Neural progenitor cell (in vitro differentiated cells): ENCODE measurements at regions not wholly inside any gene's neighbourhood (a gene's known extent, or its start where the extent isn't known, plus 50 kb on each side); places are given as distances from the start of the nearest gene placed in this dataset.

Experiments
- DNase-seq: peaks from one replicate; pipeline ENCODE4 v3.0.0-alpha.2; 2016; ENCODE audit warnings: low spot score
- H2AFZ ChIP-seq: fragments of 200-600 bp; sonication (generic); replicated peaks from 2 replicates; pipeline ENCODE4 v1.6.1; 2016; ENCODE audit warnings: antibody characterized with exemption
- H3F3A ChIP-seq: fragments of 200-600 bp; sonication (generic); 2 replicates; pipeline ENCODE4 v1.6.1; 2016; ENCODE audit warnings: antibody characterized with exemption, low read depth
- H3K27ac ChIP-seq: fragments of 200-600 bp; sonication (generic); 2 replicates; pipeline ENCODE4 v1.5.1; 2016; ENCODE audit warnings: mild to moderate bottlenecking
- H3K27me3 ChIP-seq: fragments of 200-600 bp; sonication (generic); 2 replicates; pipeline ENCODE4 v1.6.1; 2016; ENCODE audit warnings: mild to moderate bottlenecking, moderate library complexity
- H3K36me3 ChIP-seq: fragments of 200-600 bp; sonication (generic); 2 replicates; pipeline ENCODE4 v1.5.1; 2016
- H3K4me1 ChIP-seq: fragments of 200-600 bp; sonication (generic); 2 replicates; pipeline ENCODE4 v1.6.1; 2016; ENCODE audit warnings: mixed run types
- H3K4me2 ChIP-seq: fragments of 200-600 bp; sonication (generic); 2 replicates; pipeline ENCODE4 v1.6.1; 2016
- H3K4me3 ChIP-seq: fragments of 200-600 bp; sonication (generic); 2 replicates; pipeline ENCODE4 v1.5.1; 2016
- H3K79me2 ChIP-seq: fragments of 200-600 bp; sonication (generic); 2 replicates; pipeline ENCODE4 v1.6.1; 2016; ENCODE audit warnings: low read depth
- H3K9ac ChIP-seq: fragments of 200-600 bp; sonication (generic); 2 replicates; pipeline ENCODE4 v1.6.1; 2016
- H3K9me3 ChIP-seq: fragments of 200-600 bp; sonication (generic); 2 replicates; pipeline ENCODE4 v1.5.1; 2016; ENCODE audit warnings: low read depth
- H4K20me1 ChIP-seq: fragments of 200-600 bp; sonication (generic); 2 replicates; pipeline ENCODE4 v1.6.1; 2016; ENCODE audit warnings: low read depth
- H3K27ac Mint-ChIP-seq: 3 replicates; pipeline ENCODE4 v1.8.0; 2021; ENCODE audit warnings: mixed read lengths
- H3K27me3 Mint-ChIP-seq: 2 replicates; pipeline ENCODE4 v1.8.0; 2022; ENCODE audit warnings: low read depth, mild to moderate bottlenecking, inconsistent platforms, moderate library complexity, mixed read lengths; ENCODE audit not compliant: insufficient read depth
- H3K36me3 Mint-ChIP-seq: 3 replicates; pipeline ENCODE4 v1.8.0; 2021; ENCODE audit warnings: mixed read lengths
- H3K4me1 Mint-ChIP-seq: 3 replicates; pipeline ENCODE4 v1.8.0; 2021; ENCODE audit warnings: mixed read lengths
- H3K4me3 Mint-ChIP-seq: 3 replicates; pipeline ENCODE4 v1.8.0; 2021; ENCODE audit warnings: mild to moderate bottlenecking, moderate library complexity, mixed read lengths
- H3K9me3 Mint-ChIP-seq: 3 replicates; pipeline ENCODE4 v1.8.0; 2020; ENCODE audit warnings: mixed read lengths
- CTCF ChIP-seq: fragments of 200-600 bp; sonication (generic); IDR thresholded peaks from 2 replicates; pipeline ENCODE4 v1.5.1; 2017; ENCODE audit warnings: antibody characterized with exemption, mild to moderate bottlenecking
- EZH2 ChIP-seq: fragments of 200-600 bp; sonication (generic); IDR thresholded peaks from 2 replicates; pipeline ENCODE4 v1.6.1; 2017; ENCODE audit warnings: antibody characterized with exemption, mild to moderate bottlenecking, moderate library complexity
- EZH2phosphoT487 ChIP-seq: fragments of 200-600 bp; sonication (generic); IDR thresholded peaks from 2 replicates; pipeline ENCODE4 v1.6.1; 2017; ENCODE audit warnings: antibody characterized with exemption

- H3K4me1 ChIP-seq, result no peaks in the 10 kb centered on the region
- no peak for TF ChIP-seq EZH2phosphoT487
- TF ChIP-seq EZH2, result no peak
- no peak for TF ChIP-seq CTCF
- no peak for DNase-seq
- H3K4me3 ChIP-seq, result no peak overlapping the region
- Mint-ChIP-seq H3K4me3 (no peak overlapping the region), H3K27me3 (no peaks in the 10 kb centered on the region), H3K36me3 (no peaks in the 10 kb centered on the region), H3K4me1 (peaks cover 11% of the 10 kb centered on the region), H3K27ac (no peak overlapping the region), H3K9me3 (no peaks in the 10 kb centered on the region)
- H3K79me2 ChIP-seq, result no peaks in the 10 kb centered on the region
- no peaks in the 10 kb centered on the region for H3K9me3 ChIP-seq
- no peak overlapping the region for H3K9ac ChIP-seq
- no peak overlapping the region for H3K4me2 ChIP-seq
- no peaks in the 10 kb centered on the region for H3K36me3 ChIP-seq
- H2AFZ ChIP-seq, result no peak overlapping the region
- no peak overlapping the region for H3K27ac ChIP-seq
- H4K20me1 ChIP-seq, result no peaks in the 10 kb centered on the region
- no peaks in the 10 kb centered on the region for H3F3A ChIP-seq
- no peaks in the 10 kb centered on the region for H3K27me3 ChIP-seq
These were observed 65.6 kb upstream of the ARHGAP29 start for GRCh38 chr1:94303005-94303404.

- no peak overlapping the region for H3K4me3 Mint-ChIP-seq
- H3K27ac Mint-ChIP-seq, result no peak overlapping the region
- Histone ChIP-seq H3K27me3 (no peaks in the 10 kb centered on the region), H3K4me2 (no peak overlapping the region), H3K9ac (no peak overlapping the region), H3K9me3 (no peaks in the 10 kb centered on the region), H3K36me3 (no peaks in the 10 kb centered on the region), H4K20me1 (no peaks in the 10 kb centered on the region), H3F3A (no peaks in the 10 kb centered on the region), H3K4me1 (no peaks in the 10 kb centered on the region), H3K79me2 (no peaks in the 10 kb centered on the region), H3K4me3 (no peak overlapping the region), H3K27ac (no peak overlapping the region), H2AFZ (no peak overlapping the region)
- DNase-seq, result no peak
- H3K36me3 Mint-ChIP-seq, result no peaks in the 10 kb centered on the region
- H3K4me1 Mint-ChIP-seq, result peaks cover 11% of the 10 kb centered on the region
- H3K27me3 Mint-ChIP-seq, result no peaks in the 10 kb centered on the region
- TF ChIP-seq EZH2phosphoT487, result no peak
- no peak for TF ChIP-seq CTCF
- TF ChIP-seq EZH2, result no peak
- H3K9me3 Mint-ChIP-seq, result no peaks in the 10 kb centered on the region
These were observed 65.1 kb upstream of the ARHGAP29 start for GRCh38 chr1:94302497-94302896.

- Histone ChIP-seq H3K36me3 (no peaks in the 10 kb centered on the region), H3F3A (no peaks in the 10 kb centered on the region), H3K9me3 (no peaks in the 10 kb centered on the region), H3K27me3 (no peaks in the 10 kb centered on the region), H3K4me3 (no peak overlapping the region), H3K27ac (no peak overlapping the region), H2AFZ (no peak overlapping the region), H3K79me2 (no peaks in the 10 kb centered on the region), H3K4me2 (no peak overlapping the region), H3K4me1 (no peaks in the 10 kb centered on the region), H3K9ac (no peak overlapping the region), H4K20me1 (no peaks in the 10 kb centered on the region)
- Mint-ChIP-seq H3K27me3 (no peaks in the 10 kb centered on the region), H3K27ac (no peak overlapping the region), H3K9me3 (no peaks in the 10 kb centered on the region), H3K4me3 (no peak overlapping the region), H3K4me1 (peaks cover 11% of the 10 kb centered on the region), H3K36me3 (no peaks in the 10 kb centered on the region)
- TF ChIP-seq CTCF, result no peak
- no peak for TF ChIP-seq EZH2phosphoT487
- TF ChIP-seq EZH2, result no peak
- DNase-seq, result no peak
These were observed 63.8 kb upstream of the ARHGAP29 start for GRCh38 chr1:94301186-94301585.

- H3K4me1 ChIP-seq, result no peaks in the 10 kb centered on the region
- no peak overlapping the region for H3K4me2 ChIP-seq
- peaks cover 11% of the 10 kb centered on the region for H3K4me1 Mint-ChIP-seq
- H3K9me3 ChIP-seq, result no peaks in the 10 kb centered on the region
- H3K27me3 Mint-ChIP-seq, result no peaks in the 10 kb centered on the region
- H4K20me1 ChIP-seq, result no peaks in the 10 kb centered on the region
- no peaks in the 10 kb centered on the region for H3K27me3 ChIP-seq
- H3K27ac Mint-ChIP-seq, result no peak overlapping the region
- no peaks in the 10 kb centered on the region for H3K36me3 ChIP-seq
- no peaks in the 10 kb centered on the region for H3K9me3 Mint-ChIP-seq
- H3K79me2 ChIP-seq, result no peaks in the 10 kb centered on the region
- DNase-seq, result no peak
- no peak overlapping the region for H3K4me3 ChIP-seq
- no peak overlapping the region for H3K4me3 Mint-ChIP-seq
- no peak overlapping the region for H2AFZ ChIP-seq
- no peak for TF ChIP-seq EZH2phosphoT487
- TF ChIP-seq CTCF, result no peak
- no peak for TF ChIP-seq EZH2
- H3K9ac ChIP-seq, result no peak overlapping the region
- H3F3A ChIP-seq, result no peaks in the 10 kb centered on the region
- no peaks in the 10 kb centered on the region for H3K36me3 Mint-ChIP-seq
- H3K27ac ChIP-seq, result no peak overlapping the region
These were observed 63.3 kb upstream of the ARHGAP29 start for GRCh38 chr1:94300731-94301130.
